GM18505 (cell line): ENCODE measurements at regions not wholly inside any gene's neighbourhood (a gene's known extent, or its start where the extent isn't known, plus 50 kb on each side); places are given as distances from the start of the nearest gene placed in this dataset.

Source experiments
- ATAC-seq: cut with Tn5 transposase; IDR thresholded peaks from one replicate; pipeline ENCODE4 v1.9.1; 2021; ENCODE audit not compliant: unreplicated experiment
- POLR2A ChIP-seq: IDR thresholded peaks from 4 replicates; pipeline ENCODE4 v1.6.1; 2011; ENCODE audit warnings: borderline replicate concordance; ENCODE audit not compliant: insufficient read depth, insufficient read length; ENCODE audit errors: extremely low read depth

GRCh38 chr13:108156749-108157148, 58.6 kb downstream of the LIG4 start:
- no peak for ATAC-seq

DNA sequence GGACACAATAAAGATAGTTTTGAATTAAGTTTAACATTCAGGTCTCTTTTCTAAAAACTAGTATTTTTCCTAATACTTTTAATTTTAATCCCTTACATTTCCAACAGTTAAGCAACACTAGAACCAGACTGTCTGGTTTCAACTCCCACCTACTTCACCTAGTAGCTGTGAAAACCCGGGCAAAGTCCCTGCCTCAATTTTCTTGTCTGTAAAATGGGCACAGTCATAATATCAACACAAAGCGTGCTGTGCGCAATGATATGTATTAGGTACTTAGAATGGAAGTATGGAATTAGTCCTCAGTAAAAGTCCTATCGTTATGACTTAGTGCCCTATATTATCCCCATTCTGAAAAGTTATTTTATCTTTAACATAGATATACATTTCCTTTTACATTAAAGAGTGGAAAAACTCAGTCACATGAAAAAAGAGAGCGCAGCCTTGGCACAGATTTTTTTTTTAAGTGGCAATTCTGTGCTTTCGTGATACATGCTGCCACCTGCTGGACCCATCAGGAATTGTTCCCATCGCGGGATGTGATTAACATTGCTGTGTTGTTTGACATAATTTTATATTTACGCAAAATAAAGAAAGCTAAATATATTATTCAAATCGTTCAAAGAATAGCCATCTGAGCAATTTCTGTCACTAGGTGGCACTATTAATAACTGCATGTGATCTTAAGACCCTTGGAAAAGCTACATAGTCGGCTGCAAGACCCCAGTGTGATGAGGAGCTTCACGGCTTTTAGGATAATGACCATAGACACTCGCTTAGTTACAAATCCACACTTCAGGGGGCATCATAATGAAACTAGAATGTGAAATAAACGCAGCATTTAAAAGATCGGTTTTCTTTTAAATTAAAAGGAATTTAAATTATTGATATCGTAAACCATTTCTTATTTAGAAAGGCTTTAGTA, 59.9 kb downstream of the LIG4 start:
- TF ChIP-seq POLR2A, result no peak
- ATAC-seq, result no peak

More at GRCh38 chr13:108156749-108157148, 58.6 kb downstream of the LIG4 start:
- TF ChIP-seq POLR2A, result no peak

DNA sequence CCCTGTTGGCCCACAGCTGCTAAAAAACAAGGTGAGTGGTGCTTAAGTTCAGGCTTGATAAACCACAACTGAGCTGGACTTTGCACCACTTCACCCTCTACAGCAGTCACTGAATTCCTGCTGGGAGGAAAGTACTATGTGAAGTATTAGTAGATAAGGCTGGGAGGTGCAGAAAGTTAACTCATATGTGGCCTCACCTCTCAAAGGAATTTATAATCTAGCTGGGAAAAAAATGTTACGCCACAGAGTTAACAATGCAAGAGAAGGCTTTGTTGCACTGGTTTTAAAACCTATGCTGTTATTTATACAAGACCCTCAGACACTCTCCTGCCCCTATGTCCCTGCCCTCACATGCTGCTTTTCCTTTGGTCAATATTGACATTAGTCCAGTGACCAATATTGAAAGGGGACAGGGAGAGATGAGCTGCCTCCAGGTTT, 60.9 kb downstream of the LIG4 start:
- TF ChIP-seq POLR2A, result no peak
- no peak for ATAC-seq

GRCh38 chr13:108146642-108147041, 68.7 kb downstream of the LIG4 start:
- ATAC-seq, result no peak
- no peak for TF ChIP-seq POLR2A

GRCh38 chr13:108142702-108143436, 72.5 kb downstream of the LIG4 start:
- no peak for TF ChIP-seq POLR2A
- ATAC-seq, result no peak

GRCh38 chr13:108137176-108137575, 78.2 kb downstream of the LIG4 start:
- no peak for ATAC-seq
- no peak for TF ChIP-seq POLR2A

DNA sequence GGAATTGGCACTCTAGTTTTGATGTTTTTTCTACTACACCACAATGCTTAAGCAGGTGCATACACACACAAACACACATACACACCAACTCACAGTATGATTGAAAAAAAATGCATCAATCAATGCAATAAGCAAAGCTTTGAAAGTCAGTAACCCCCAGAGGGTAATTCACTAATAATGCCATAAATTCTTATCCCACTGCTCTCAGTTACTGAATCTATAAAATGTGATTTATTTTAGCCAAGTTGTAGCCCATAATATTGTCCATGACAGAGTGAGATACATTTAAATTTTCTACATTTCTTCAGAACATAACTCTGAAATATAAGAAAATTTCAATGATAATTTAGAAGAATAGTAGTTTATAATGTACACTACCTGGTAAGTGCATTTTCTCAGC, 87.9 kb downstream of the LIG4 start:
- TF ChIP-seq POLR2A, result no peak
- no peak for ATAC-seq

- ATAC-seq, result no peak
- TF ChIP-seq POLR2A, result no peak
Measured at GRCh38 chr13:108126056-108126455, 89.3 kb downstream of the LIG4 start.

GRCh38 chr13:108121406-108121805, 93.9 kb downstream of the LIG4 start:
- no peak for ATAC-seq
- TF ChIP-seq POLR2A, result no peak

GRCh38 chr13:108120856-108121255, 94.5 kb downstream of the LIG4 start:
- no peak for TF ChIP-seq POLR2A

DNA sequence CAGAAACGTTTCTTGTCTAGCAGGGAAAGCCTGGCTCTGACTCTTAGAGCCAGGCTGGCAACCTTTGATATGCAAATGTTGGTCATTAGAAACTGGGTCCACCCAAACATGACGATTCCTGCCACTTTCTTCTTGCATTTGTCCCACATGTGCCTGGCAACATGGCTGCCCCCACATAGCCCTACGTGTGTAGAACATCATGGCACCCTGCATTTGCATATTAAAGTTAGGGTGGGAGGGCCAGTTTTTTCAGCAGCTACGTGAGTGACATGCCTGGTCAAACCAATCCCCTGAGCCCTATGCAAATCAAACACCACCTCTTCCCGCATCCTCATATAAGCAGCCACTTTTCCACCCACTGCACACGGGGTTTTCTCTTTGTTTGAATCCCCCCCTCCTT, 95.0 kb downstream of the LIG4 start:
- ATAC-seq, result no peak
- TF ChIP-seq POLR2A, result no peak

More at GRCh38 chr13:108120856-108121255, 94.5 kb downstream of the LIG4 start:
- ATAC-seq, result no peak

GRCh38 chr13:108115738-108116137, 99.6 kb downstream of the LIG4 start:
- TF ChIP-seq POLR2A, result no peak
- ATAC-seq, result no peak

GRCh38 chr13:108113407-108113806, 101.9 kb downstream of the LIG4 start:
- no peak for TF ChIP-seq POLR2A
- ATAC-seq, result no peak

DNA sequence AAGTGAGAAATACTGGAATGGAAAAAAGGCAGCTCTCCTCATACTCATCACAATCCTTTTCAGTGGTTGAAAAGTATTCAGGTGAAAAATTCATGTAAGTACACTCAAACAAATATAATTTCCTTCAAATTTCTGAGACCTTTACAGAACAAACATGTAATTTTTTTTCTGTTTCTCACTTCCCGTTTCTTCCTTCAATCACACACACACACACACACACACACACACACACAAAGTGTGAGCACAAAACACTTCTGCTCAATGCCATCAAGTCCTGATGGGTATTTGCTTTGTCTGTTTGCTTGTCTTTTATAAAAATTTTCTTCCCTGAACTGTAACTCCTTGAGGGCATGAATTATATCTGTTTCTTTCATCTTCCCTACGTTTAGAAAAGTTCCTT, 110.6 kb downstream of the LIG4 start:
- ATAC-seq, result no peak
- TF ChIP-seq POLR2A, result no peak
